ENCODE measurements at regions not wholly inside any gene's neighbourhood (a gene's known extent, or its start where the extent isn't known, plus 50 kb on each side); places are given as distances from the start of the nearest gene placed in this dataset.
"Not testable (repeated sequence)": the region's sequence is repeated elsewhere in the genome, so short reads cannot be mapped to it uniquely, and the experiment has no call there.

- H4K20me1 ChIP-seq (ENCODE audit: control insufficient read depth, insufficient read depth, low read length, poor library complexity, severe bottlenecking): no peaks in the 10 kb centered on the region
- ChIA-PET POLR2A (no interaction called here), CTCF (no interaction called here)
- H3K36me3 ChIP-seq (replicated peaks in 1 of 2; ENCODE audit: control extremely low read depth in 1 of 2, control insufficient read depth in 1 of 2, extremely low read depth in 1 of 2, insufficient read depth in 2 of 2, low read length in 1 of 2): no peaks in the 10 kb centered on the region
- H3K4me3 Mint-ChIP-seq: no peak overlapping the region
- H3K9me3 Mint-ChIP-seq (ENCODE audit: insufficient read depth): no peaks in the 10 kb centered on the region
- H3K4me1 Mint-ChIP-seq: no peaks in the 10 kb centered on the region
- H3K27ac Mint-ChIP-seq: no peak overlapping the region
- no peak for TF ChIP-seq EZH2 (IDR thresholded peaks at IDR 0.05; ENCODE audit: borderline replicate concordance, insufficient read depth, low read depth, low read length, poor library complexity, severe bottlenecking)
- TF ChIP-seq, protein P1, sequence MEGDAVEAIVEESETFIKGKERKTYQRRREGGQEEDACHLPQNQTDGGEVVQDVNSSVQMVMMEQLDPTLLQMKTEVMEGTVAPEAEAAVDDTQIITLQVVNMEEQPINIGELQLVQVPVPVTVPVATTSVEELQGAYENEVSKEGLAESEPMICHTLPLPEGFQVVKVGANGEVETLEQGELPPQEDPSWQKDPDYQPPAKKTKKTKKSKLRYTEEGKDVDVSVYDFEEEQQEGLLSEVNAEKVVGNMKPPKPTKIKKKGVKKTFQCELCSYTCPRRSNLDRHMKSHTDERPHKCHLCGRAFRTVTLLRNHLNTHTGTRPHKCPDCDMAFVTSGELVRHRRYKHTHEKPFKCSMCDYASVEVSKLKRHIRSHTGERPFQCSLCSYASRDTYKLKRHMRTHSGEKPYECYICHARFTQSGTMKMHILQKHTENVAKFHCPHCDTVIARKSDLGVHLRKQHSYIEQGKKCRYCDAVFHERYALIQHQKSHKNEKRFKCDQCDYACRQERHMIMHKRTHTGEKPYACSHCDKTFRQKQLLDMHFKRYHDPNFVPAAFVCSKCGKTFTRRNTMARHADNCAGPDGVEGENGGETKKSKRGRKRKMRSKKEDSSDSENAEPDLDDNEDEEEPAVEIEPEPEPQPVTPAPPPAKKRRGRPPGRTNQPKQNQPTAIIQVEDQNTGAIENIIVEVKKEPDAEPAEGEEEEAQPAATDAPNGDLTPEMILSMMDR (IDR thresholded peaks at IDR 0.05): no peak
- no peak overlapping the region for H2AFZ ChIP-seq (ENCODE audit: insufficient read depth, low read depth, low read length, poor library complexity, severe bottlenecking)
- H3K4me2 ChIP-seq (replicated peaks; ENCODE audit: low read depth, low read length, poor library complexity, severe bottlenecking): no peak overlapping the region
- no peak for DNase-seq
- H3K27me3 Mint-ChIP-seq: no peaks in the 10 kb centered on the region
- no peaks in the 10 kb centered on the region for H3K79me2 ChIP-seq (ENCODE audit: control insufficient read depth, insufficient read depth, low read length)
- no peak overlapping the region for H3K27ac ChIP-seq (ENCODE audit: low read length in 2 of 2)
- no peak for ATAC-seq (ENCODE audit: low read depth)
- H3K9me3 ChIP-seq (ENCODE audit: control extremely low read depth in 1 of 3, control insufficient read depth in 2 of 3, insufficient read depth in 1 of 3, low read length in 2 of 3): peaks cover 0 to 6% (median 1%) of the 10 kb centered on the region in 3 donors
- intact Hi-C loops (cut with micrococcal nuclease): no loop called here
- no peak overlapping the region for H3K9ac ChIP-seq (ENCODE audit: low read length)
- H3K4me1 ChIP-seq (ENCODE audit: control insufficient read depth in 2 of 2, insufficient read depth in 2 of 2, low read length in 2 of 2): no peaks in the 10 kb centered on the region
- H3K4me3 ChIP-seq (ENCODE audit: control extremely low read depth in 1 of 5, extremely low read depth in 1 of 5, insufficient read depth in 1 of 5, low read depth in 2 of 5, low read length in 4 of 5): no peak overlapping the region
- WGBS (ENCODE audit: insufficient coverage): 75% methylated on average over 4 of the region's 6 CpGs
- H3K27me3 ChIP-seq (replicated peaks in 1 of 4; ENCODE audit: control extremely low read depth in 1 of 4, control insufficient read depth in 3 of 4, insufficient read depth in 4 of 4, low read length in 3 of 4): no peaks in the 10 kb centered on the region
These were observed 143.1 kb downstream of the ARRDC4 start for GRCh38 chr15:98103570-98103969.

DNA sequence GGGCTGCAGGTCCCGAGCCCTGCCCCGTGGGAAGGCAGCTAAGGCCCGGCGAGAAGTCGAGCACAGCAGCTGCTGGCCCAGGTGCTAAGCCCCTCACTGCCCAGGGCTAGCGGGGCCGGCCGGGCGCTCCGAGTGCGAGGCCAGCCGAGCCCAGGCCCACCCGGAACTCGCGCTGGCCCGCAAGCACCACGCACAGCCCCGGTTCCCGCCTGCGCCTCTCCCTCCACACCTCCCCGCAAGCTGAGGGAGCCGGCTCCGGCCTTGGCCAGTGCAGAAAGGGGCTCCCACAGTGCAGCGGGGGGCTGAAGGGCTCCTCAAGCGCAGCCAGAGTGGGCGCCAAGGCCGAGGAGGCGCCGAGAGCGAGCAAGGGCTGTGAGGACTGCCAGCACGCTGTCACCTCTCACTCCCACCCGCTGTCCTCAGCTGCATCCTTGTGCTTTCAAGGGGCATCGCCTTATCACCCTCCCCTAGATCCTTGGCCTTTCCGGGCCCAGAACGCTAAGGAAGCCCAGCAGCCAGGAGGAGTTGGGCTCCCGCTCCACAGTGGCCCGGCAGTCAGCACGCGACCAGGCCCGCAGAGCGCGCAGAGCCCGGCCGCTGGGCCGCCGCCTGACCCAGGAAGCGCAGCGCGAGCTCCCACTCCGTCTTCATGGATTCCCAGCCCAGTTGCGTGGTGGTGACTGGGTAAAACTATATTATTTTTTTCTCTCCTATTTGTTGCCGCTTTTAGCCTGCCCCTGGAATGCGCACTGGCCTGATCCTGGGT lies 144.1 kb downstream of the ARRDC4 start:
- H3K4me1 Mint-ChIP-seq; CTCF ChIA-PET; H3K79me2 ChIP-seq (ENCODE audit: control insufficient read depth, insufficient read depth, low read length); H3K9ac ChIP-seq (ENCODE audit: low read length); intact Hi-C loops (cut with micrococcal nuclease); H3K27me3 ChIP-seq (replicated peaks in 1 of 4; ENCODE audit: control extremely low read depth in 1 of 4, control insufficient read depth in 3 of 4, insufficient read depth in 4 of 4, low read length in 3 of 4); H3K27me3 Mint-ChIP-seq; ATAC-seq (ENCODE audit: low read depth); H3K36me3 ChIP-seq (replicated peaks in 1 of 2; ENCODE audit: control extremely low read depth in 1 of 2, control insufficient read depth in 1 of 2, extremely low read depth in 1 of 2, insufficient read depth in 2 of 2, low read length in 1 of 2); H3K4me3 Mint-ChIP-seq; H3K4me2 ChIP-seq (replicated peaks; ENCODE audit: low read depth, low read length, poor library complexity, severe bottlenecking); H3K27ac ChIP-seq (ENCODE audit: low read length in 2 of 2); H3K9me3 ChIP-seq (ENCODE audit: control extremely low read depth in 1 of 3, control insufficient read depth in 2 of 3, insufficient read depth in 1 of 3, low read length in 2 of 3); H3K4me3 ChIP-seq (ENCODE audit: control extremely low read depth in 1 of 5, extremely low read depth in 1 of 5, insufficient read depth in 1 of 5, low read depth in 2 of 5, low read length in 4 of 5); H4K20me1 ChIP-seq (ENCODE audit: control insufficient read depth, insufficient read depth, low read length, poor library complexity, severe bottlenecking); H3K9me3 Mint-ChIP-seq (ENCODE audit: insufficient read depth); POLR2A ChIA-PET; H3K4me1 ChIP-seq (ENCODE audit: control insufficient read depth in 2 of 2, insufficient read depth in 2 of 2, low read length in 2 of 2); H2AFZ ChIP-seq (ENCODE audit: insufficient read depth, low read depth, low read length, poor library complexity, severe bottlenecking); H3K27ac Mint-ChIP-seq; DNase-seq: not testable (repeated sequence)
- 94% methylated on average over 33 of the region's 53 CpGs for WGBS (ENCODE audit: insufficient coverage)

DNA sequence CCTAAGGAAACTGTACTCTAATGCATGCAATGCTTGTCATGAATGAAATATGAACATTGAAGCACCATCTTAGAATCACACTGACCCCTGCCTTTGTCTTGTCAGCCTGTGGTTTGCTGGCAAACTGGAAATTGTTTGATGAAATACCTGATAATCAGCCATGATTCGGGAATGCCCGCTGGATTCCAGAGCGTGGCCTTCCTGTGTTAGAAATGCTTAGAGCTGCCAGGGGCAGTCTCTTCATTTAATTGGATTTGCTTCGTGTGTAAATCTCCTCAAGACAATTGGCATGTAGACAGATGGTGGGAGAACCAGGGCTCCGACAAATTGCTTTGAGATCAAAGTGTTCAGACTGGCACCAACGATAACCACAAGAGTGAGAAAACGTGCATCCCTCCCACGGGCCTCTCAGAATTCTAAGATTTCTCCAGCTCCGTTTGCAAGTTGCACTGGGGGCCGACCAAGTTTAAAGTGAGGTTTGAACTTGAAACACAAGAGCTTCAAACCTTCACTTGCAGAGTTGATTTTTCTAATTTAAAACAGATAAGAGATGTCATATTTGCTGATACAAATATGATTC lies 146.2 kb downstream of the ARRDC4 start:
- intact Hi-C loops (cut with micrococcal nuclease); H3K79me2 ChIP-seq (ENCODE audit: control insufficient read depth, insufficient read depth, low read length); H3K4me2 ChIP-seq (replicated peaks; ENCODE audit: low read depth, low read length, poor library complexity, severe bottlenecking); H3K27ac Mint-ChIP-seq; H3K4me3 ChIP-seq (ENCODE audit: control extremely low read depth in 1 of 5, extremely low read depth in 1 of 5, insufficient read depth in 1 of 5, low read depth in 2 of 5, low read length in 4 of 5); H3K27me3 ChIP-seq (replicated peaks in 1 of 4; ENCODE audit: control extremely low read depth in 1 of 4, control insufficient read depth in 3 of 4, insufficient read depth in 4 of 4, low read length in 3 of 4); H3K36me3 ChIP-seq (replicated peaks in 1 of 2; ENCODE audit: control extremely low read depth in 1 of 2, control insufficient read depth in 1 of 2, extremely low read depth in 1 of 2, insufficient read depth in 2 of 2, low read length in 1 of 2); H3K4me1 ChIP-seq (ENCODE audit: control insufficient read depth in 2 of 2, insufficient read depth in 2 of 2, low read length in 2 of 2); CTCF ChIA-PET; H3K27ac ChIP-seq (ENCODE audit: low read length in 2 of 2); POLR2A ChIA-PET; H3K9ac ChIP-seq (ENCODE audit: low read length); H3K9me3 Mint-ChIP-seq (ENCODE audit: insufficient read depth); DNase-seq; H3K9me3 ChIP-seq (ENCODE audit: control extremely low read depth in 1 of 3, control insufficient read depth in 2 of 3, insufficient read depth in 1 of 3, low read length in 2 of 3); H2AFZ ChIP-seq (ENCODE audit: insufficient read depth, low read depth, low read length, poor library complexity, severe bottlenecking); H4K20me1 ChIP-seq (ENCODE audit: control insufficient read depth, insufficient read depth, low read length, poor library complexity, severe bottlenecking); H3K27me3 Mint-ChIP-seq; ATAC-seq (ENCODE audit: low read depth); H3K4me3 Mint-ChIP-seq; H3K4me1 Mint-ChIP-seq: not testable (repeated sequence)
- no CpG with 5 or more reads among the region's 10 CpGs for WGBS (ENCODE audit: insufficient coverage)
